Limb (tissue), 2 donors: ENCODE measurements at regions not wholly inside any gene's neighbourhood (a gene's known extent, or its start where the extent isn't known, plus 50 kb on each side); places are given as distances from the start of the nearest gene placed in this dataset.

Experiments used
- DNase-seq, 2 donors: peaks; one replicate each; pipeline ENCODE4 v3.0.0-alpha.2; 2016; ENCODE audit errors: extremely low spot score in 2 of 2

DNA sequence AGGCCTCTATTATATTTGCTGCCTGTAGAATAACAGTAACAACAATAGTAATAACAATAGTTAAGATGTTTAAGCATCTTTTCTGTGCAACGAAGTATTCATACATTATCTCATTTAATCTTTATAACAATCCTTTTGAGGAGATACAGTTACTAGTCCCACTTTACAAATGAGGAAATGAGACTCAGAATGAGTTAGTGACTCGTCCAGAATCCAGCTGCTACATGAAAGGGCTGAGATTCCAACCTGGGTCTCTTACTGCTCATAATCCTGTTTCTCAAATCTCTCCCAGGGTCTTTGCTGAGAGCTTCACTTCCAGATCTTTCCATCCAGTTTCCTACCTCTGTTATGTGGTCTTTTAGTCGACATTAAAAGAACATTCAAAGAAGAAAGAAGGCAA, 173.7 kb upstream of the TMPO start:
- no peak for DNase-seq

GRCh38 chr12:98343002-98343567, 172.3 kb upstream of the TMPO start:
- DNase-seq: no peak

- DNase-seq: no peak
Observed at GRCh38 chr12:98344046-98344930, 171.1 kb upstream of the TMPO start.

GRCh38 chr12:98345308-98345876, 170.0 kb upstream of the TMPO start:
- DNase-seq: no peak

- DNase-seq: no peak
Observed at GRCh38 chr12:98351089-98351488, 164.3 kb upstream of the TMPO start.

GRCh38 chr12:98351784-98352183, 163.6 kb upstream of the TMPO start:
- DNase-seq: no peak

- DNase-seq: no peak
Observed at GRCh38 chr12:98352218-98352811, 163.1 kb upstream of the TMPO start.

- no peak for DNase-seq
Observed at GRCh38 chr12:98352835-98353234, 162.6 kb upstream of the TMPO start.

- DNase-seq: no peak
Observed at GRCh38 chr12:98354520-98355035, 160.8 kb upstream of the TMPO start.

DNA sequence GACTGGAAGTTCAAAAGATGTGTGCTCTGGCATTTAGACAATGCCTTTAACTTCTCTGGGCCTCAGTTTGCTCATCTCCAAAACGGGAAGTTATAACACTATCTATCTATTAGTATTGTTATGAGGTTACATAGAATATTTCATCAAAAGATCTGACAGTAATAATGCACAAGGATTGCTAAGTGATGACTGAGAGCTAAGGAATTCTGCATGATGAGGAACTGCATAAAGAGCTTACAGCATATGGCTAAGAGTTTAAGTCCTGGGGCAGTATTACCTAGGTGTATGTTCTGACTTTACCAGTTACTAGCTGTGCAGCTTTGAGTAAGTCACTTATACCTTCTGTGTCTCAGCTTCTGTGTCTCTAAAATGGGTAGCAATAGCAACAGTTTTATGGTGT, 160.1 kb upstream of the TMPO start:
- DNase-seq: no peak

- no peak for DNase-seq
Observed at GRCh38 chr12:98355933-98356332, 159.5 kb upstream of the TMPO start.

DNA sequence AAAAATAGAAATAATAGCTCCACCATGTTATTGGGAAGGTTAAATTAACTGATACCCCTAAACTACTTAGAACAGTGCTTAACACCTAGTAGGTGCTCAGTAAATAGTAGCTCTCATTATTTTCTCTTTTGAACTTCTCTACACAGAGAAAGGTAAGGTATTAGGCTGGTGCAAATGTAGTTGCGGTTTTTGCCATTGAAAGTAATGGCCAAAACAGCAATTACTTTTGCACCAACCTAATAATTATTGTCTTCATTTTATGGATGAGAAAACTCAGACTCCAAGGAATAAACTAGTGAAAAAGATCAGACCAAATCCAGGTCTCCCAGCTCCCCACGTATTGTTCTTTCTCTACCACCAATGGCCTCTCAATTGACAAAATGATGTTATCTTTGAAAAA, 157.2 kb upstream of the TMPO start:
- DNase-seq: no peak

DNA sequence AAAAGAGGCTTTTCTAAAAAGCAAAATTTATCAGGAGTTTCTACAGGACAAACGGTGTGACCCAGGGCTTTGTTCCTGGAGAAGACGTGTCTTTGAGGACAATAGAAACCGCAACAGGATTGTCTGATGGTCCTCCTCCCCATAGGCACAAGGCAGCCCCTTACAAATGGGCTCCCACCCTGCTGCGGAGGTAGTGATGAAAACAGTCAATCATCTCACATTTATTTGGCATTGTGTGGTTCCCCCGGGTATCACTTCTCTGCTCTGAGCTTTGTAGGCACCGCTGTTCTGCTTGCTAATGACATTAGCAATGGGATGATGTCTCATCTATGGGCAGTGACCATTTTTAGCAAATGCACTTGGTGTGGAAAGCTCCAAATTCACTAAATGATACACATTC, 155.5 kb upstream of the TMPO start:
- DNase-seq: no peak

GRCh38 chr12:98360401-98360800, 155.0 kb upstream of the TMPO start:
- no peak for DNase-seq

- DNase-seq: no peak
Observed at GRCh38 chr12:98369581-98369980, 145.8 kb upstream of the TMPO start.

GRCh38 chr12:98370976-98371375, 144.4 kb upstream of the TMPO start:
- no peak for DNase-seq

DNA sequence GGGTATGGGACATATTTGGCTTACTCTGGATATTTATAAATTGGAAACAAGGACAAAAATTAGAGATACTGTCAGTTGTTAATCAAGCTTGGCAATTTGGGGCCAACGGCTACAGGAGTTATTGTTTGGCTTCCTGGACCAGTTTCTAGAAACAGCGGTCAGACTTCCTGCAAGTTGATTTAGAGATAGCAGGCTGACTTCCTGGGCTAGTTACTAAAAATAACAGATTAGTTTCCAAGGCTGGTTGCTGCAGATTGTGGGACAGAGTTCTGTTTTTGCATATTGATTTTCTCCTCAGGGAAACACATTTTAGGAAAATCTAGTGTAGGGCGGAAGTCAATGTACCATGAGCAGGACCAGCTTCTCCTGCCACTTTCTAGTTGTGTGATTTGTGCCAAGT, 144.0 kb upstream of the TMPO start:
- DNase-seq: no peak

DNA sequence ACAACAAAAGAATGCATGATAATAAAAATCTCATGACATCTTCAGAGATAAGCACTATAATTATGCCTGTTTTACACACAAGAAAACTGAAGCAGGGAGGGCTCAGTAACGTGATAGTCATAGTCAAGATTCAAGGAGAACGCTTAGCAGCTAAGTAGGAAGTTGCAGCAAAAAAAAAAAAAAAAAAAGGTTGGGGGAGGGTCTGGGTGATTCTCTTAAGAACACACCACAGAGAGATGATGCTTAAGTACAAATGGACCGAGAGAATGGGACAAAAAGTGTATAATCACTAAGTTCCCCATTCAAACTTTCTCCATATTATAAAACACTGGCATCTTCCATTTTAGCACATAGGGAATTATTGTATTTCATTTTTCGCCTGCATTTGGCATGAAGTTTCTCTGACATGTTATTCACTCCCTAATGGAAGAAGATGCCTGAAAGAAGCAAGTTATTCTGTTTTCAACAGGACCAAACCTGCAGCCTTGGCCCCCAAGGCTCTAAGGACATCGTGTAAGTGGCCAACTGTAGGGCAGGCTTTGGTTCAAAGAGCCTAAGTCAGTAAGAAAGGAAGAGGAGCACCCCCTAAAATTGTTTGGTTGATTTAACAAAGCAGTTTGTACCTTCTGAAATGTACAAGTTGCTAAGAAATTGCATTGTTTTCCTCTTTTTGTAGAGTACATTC, 142.9 kb upstream of the TMPO start:
- no peak for DNase-seq

GRCh38 chr12:98373025-98373554, 142.3 kb upstream of the TMPO start:
- DNase-seq: peak in 1 of 2 donors; percentile 66

- peak in 1 of 2 donors; percentile 58 for DNase-seq
Observed at GRCh38 chr12:98374007-98374406, 141.4 kb upstream of the TMPO start.

DNA sequence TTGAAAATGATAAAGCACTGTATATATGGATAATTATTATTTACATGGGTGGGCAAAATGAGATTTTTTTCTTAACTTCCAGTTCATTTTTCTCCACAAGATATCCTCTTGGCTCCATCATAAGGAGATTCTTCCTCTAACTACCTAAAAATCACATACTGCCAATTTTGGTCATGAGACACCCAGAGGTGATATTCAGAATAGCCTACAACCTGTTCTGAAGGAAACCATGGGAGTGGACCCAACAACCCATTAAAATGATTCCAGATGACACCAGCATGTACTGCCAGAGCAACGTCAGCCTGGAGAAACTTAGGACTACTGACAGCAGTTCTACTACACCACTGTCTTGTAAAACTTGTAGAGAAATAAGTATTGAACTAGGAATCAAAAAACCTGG, 136.3 kb upstream of the TMPO start:
- no peak for DNase-seq
